HG02840 (cell line): ENCODE measurements at regions not wholly inside any gene's neighbourhood (a gene's known extent, or its start where the extent isn't known, plus 50 kb on each side); places are given as distances from the start of the nearest gene placed in this dataset.

Experiments used
- ATAC-seq: cut with Tn5 transposase; IDR thresholded peaks from one replicate; pipeline ENCODE4 v1.9.1; 2021; ENCODE audit warnings: mild to moderate bottlenecking, moderate library complexity, moderate number of reproducible peaks; ENCODE audit not compliant: unreplicated experiment, low FRiP score

DNA sequence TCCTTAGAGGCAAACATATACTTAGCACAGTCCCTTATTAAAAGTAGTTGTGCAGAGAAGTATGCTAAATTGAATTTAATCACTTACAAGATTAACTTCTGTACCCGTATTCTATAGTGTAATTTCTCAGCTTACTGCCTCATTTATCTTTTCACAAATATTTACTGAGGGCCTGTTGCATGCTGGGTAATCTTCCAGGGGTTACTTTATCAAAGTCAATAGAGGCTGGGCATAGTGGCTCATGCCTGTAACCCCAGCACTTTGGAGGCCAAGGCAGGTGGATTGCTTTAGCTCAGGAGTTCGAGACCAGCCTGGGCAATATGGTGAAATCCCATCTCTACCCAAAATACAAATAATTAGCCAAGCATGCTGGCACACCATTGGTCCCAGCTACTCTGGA is 111.7 kb upstream of the RAB27B start:
- ATAC-seq, result no peak

- no peak for ATAC-seq
Measured at GRCh38 chr18:54717673-54718407, 110.4 kb upstream of the RAB27B start.

DNA sequence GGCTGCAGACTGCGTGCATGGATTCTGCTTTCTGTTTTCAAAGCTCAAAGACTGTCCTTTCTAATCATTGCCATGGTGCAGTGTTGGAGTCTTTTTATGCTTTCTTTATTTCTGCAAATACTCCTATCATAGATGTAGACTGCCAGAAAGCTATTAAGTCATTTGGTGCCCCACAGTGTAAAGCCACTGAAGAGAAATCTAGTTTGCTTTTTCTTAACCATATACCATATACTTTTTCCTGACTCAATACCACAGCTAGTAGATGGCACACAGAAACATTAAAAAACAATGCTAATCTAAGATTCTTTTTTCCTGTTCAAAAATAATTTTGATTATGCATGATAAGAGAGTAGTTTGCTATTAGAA is 109.9 kb upstream of the RAB27B start:
- no peak for ATAC-seq

- ATAC-seq, result no peak
Measured at GRCh38 chr18:54720620-54721019, 107.7 kb upstream of the RAB27B start.

DNA sequence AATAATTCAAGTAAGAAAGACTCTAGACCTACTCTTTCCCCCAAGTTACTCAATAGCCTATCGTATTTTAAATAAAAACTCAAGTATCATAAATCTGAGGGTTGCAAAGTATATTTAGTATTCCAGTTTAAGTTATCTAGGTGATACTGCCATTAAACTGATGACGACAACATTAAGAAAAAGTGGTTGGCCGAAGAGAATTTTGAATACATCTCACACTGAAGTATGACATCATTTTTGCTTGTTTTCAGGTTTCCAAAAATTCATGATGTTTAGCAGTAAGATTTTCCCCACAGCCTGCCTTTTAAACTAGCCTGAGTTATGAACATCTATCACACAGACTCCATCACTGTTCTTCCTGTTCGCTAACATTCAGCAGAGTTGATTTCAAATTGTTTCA is 102.1 kb upstream of the RAB27B start:
- no peak for ATAC-seq

DNA sequence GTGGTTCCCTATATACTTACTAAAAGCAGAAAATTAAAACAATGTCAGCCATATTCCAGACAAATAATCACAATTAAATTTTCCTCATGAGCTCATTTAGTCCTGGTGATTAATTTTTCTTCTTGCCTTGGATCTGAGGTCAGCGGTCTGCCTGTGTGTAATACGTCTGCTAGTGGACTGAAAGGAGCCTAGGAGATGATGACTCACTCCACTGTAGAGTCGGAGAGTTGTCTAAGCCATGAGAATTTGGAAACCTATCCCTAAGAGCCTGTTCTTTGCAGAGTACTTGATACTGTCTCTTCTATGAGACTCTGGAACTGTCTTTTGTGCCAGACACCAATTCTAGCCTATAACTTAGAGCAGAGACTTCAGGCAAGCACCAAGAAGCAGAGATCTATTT is 94.2 kb upstream of the RAB27B start:
- no peak for ATAC-seq

DNA sequence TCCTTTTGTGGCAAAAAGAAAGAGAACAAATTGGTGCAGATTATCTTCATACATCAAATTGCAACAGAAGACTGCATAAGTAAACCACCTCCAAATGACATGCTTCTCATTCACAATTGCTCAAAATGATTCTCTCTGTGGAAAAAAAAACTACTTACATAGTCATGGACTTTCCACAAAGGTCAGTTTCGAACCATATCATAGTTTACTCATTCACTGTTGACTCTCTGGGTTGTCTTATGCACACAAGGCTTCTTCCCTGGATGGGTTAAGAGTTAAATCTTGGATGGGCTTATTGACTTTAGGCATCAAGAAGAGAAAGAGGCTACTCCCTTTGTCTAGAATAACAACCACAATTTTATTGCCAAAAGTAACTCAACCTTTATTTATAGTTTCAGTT is 91.3 kb upstream of the RAB27B start:
- ATAC-seq, result no peak

GRCh38 chr18:54737986-54738385 is 90.3 kb upstream of the RAB27B start:
- ATAC-seq, result no peak

DNA sequence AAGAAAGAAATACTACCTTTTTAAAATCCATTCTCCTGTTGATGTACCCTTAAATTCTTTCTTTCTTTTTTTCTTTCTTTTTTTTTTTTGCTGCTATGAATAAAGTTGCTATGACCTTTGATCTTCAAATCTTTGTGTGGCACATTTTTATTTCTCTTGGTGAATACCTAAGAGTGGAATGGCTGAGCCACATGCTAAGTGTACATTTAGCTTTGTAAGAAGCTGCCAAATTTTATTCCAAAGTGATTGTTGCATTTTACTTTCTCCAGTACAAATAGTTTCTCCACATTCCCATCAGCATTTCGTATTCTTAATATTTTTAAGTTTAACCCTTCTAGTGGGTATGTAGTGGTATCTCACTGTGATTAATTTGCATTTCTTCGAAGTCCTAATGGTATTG is 88.8 kb upstream of the RAB27B start:
- ATAC-seq, result no peak

GRCh38 chr18:54740136-54740846 is 88.0 kb upstream of the RAB27B start:
- no peak for ATAC-seq

DNA sequence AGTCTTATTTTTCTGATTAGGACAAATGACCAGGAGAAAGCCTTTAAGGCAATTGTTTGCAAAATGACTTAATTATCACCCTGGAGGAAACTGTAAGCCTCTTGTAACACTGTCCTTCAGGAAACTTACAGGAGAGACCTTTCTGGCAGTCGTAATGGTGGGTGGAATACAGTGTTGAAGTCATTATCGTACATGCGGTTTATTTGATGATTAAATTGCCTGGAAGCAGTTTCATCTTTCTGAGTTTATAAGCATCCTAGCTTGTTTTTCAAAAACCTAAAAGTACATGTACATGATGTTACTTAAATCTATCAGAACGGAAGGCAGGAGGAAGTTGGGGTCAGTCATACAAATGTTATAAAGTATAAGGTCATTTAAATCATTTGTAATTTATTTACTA is 86.2 kb upstream of the RAB27B start:
- ATAC-seq, result no peak

DNA sequence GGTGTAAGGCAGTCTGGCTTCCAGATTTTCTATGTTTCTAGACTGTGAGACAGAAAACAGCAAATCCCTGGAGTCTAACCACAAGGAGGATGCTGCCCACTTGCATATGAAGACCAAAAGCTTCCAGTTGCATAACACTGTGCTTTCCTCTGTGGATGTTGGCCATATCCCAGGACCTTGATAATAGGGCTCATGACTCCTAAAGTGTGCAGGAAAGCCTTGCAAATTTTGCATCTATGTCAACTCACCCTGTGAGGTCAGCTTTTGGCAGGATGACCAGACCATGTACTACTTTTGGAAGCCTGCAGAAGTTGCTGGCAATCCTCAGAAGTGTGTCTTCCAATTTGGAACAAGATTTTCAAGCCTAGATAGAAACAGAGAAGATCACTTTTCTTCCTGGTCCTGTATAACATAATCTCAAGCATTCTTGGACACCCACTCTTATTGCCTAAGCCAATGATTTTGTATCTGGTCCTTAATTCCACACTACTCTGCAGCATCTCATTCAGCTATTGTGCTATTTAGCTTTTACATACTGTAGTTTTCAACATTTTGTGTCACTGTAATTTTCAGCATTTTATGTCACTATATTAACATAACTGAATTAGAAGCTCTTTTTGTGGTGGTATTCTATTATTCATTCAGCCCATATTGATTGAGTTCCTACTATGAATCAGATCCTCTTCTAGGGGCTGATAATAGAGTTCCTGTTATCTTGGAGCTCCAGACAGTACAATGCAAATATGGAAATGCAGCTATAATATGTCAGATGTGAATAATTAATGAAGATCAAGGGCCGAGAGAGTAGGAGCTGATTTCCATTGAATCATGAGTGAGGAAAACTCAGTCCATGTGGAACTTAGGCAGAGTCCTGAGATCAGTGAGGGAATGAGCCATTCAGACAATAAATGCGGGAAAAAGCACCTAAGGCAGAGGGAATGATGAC is 85.3 kb upstream of the RAB27B start:
- no peak for ATAC-seq

- no peak for ATAC-seq
Measured at GRCh38 chr18:54743605-54743995, 84.7 kb upstream of the RAB27B start.

- ATAC-seq, result no peak
Measured at GRCh38 chr18:54749291-54749690, 79.0 kb upstream of the RAB27B start.

- ATAC-seq, result no peak
Measured at GRCh38 chr18:54750350-54750749, 77.9 kb upstream of the RAB27B start.

GRCh38 chr18:54752185-54752584 is 76.1 kb upstream of the RAB27B start:
- no peak for ATAC-seq

GRCh38 chr18:54755456-54755855 is 72.8 kb upstream of the RAB27B start:
- no peak for ATAC-seq

DNA sequence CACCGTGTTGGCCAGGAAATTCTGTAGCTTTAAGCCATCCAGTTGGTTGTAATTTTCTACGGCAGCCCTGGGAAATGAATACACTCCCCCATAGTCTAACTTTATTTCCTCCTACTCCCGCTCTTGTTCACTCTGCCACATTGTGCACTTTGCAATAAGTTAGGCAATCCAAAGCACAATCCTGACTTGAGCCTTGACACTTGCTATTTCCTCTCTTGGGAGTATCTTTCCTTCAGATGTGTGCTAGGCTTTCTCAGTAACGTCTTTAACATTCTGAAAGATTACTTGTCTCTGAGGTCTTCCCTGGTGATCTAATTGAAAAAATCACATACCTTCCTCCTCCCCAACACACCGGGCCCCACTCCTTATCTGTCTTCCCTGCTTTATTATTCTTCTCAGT is 65.9 kb upstream of the RAB27B start:
- no peak for ATAC-seq

GRCh38 chr18:54764786-54765185 is 63.5 kb upstream of the RAB27B start:
- ATAC-seq, result no peak

DNA sequence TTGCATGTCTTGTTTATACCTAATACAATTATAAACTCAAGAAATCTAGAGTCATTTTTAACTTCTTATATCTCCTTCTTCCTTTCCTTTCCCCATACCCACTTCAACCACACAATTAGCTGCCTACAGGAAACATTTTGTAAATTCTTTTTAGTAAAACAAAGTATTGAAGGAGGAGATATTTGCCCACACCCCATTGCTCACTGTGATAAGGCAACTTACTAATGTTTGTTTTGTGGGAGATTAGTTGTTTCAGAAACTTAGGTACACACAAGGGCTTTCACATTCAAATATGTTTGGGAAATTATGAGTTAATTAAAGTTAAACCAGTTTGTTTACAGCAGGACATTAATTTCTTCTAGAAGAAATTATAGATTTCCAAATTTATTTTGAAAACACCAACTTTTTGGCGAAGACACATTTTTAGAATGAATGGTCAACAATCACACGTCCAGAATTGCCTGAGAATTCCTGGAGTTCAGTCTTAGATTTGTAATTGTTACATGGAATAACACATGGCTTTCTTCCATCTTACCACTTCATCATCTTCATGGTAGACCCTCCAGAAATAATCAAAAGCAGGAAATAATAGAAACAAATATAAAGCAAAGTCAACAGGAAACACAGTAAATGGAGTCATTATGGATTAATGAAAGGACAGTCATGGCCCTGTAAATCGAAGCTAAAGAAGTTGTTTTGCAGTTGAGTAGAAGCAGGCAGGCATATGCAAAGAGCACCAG is 62.5 kb upstream of the RAB27B start:
- ATAC-seq, result no peak

GRCh38 chr18:54766634-54767033 is 61.6 kb upstream of the RAB27B start:
- no peak for ATAC-seq
